H1 (cell line): ENCODE measurements at regions not wholly inside any gene's neighbourhood (a gene's known extent, or its start where the extent isn't known, plus 50 kb on each side); places are given as distances from the start of the nearest gene placed in this dataset.

Experiments
- ASH2L ChIP-seq: fragments of 200-600, 300-600 bp; sonication (generic); IDR thresholded peaks from one replicate; pipeline ENCODE4 v1.7.1; 2017; ENCODE audit warnings: low read length
- CHD7 ChIP-seq: fragments of 300-600 bp; sonication (generic); IDR thresholded peaks from 2 replicates; pipeline ENCODE4 v1.7.1; 2012; ENCODE audit warnings: low read length, moderate library complexity, mild to moderate bottlenecking, inconsistent platforms; ENCODE audit not compliant: insufficient replicate concordance
- CTBP2 ChIP-seq: IDR thresholded peaks from 2 replicates; pipeline ENCODE4 v1.7.0; 2011; ENCODE audit warnings: borderline replicate concordance, mild to moderate bottlenecking, moderate library complexity, mixed read lengths, low read length; ENCODE audit not compliant: insufficient read depth, insufficient read length
- POLR2AphosphoS5 ChIP-seq: IDR thresholded peaks from 2 replicates; pipeline ENCODE4 v1.6.1; 2011; ENCODE audit warnings: low read depth, low read length
- RNF2 ChIP-seq: fragments of 200-900, 300-1000 bp; sonication (generic); IDR thresholded peaks from 2 replicates; pipeline ENCODE4 v1.7.1; 2016; ENCODE audit warnings: borderline replicate concordance, low read depth, mild to moderate bottlenecking, antibody characterized with exemption, low read length; ENCODE audit not compliant: poor library complexity, severe bottlenecking; ENCODE audit errors: missing control alignments
- SIN3A ChIP-seq, 2 experiments: IDR thresholded peaks in 1 of 2; conservative IDR thresholded peaks in 1 of 2; 2 replicates each; pipeline ENCODE4 v1.6.1; 2011 to 2012; ENCODE audit warnings: low read length in 2 of 2, improper control_type of control experiment in 1 of 2, low read depth in 1 of 2, mild to moderate bottlenecking in 1 of 2
- SIRT6 ChIP-seq: IDR thresholded peaks from one replicate; pipeline ENCODE4 v1.7.1; 2012; ENCODE audit warnings: low read length, inconsistent platforms
- SRF ChIP-seq: IDR thresholded peaks from 2 replicates; pipeline ENCODE4 v1.6.1; 2011; ENCODE audit warnings: mild to moderate bottlenecking, low read depth, low read length, moderate library complexity
- SUZ12 ChIP-seq: fragments of 200-600 bp; sonication (generic); IDR thresholded peaks from 2 replicates; pipeline ENCODE4 v1.6.1; 2012; ENCODE audit warnings: mild to moderate bottlenecking, inconsistent platforms, low read length, moderate library complexity, mixed read lengths

GRCh38 chrX:40513835-40514234 is 66.9 kb upstream of the ATP6AP2 start (continued):
- TF ChIP-seq CHD7: no peak
- no peak for TF ChIP-seq POLR2AphosphoS5
- no peak for TF ChIP-seq SIN3A (conservative IDR thresholded peaks at IDR 0.05 in 1 of 2, IDR thresholded peaks at IDR 0.05 in 1 of 2; ENCODE audit: low read depth in 1 of 2, low read length in 2 of 2)
- no peak for TF ChIP-seq ASH2L
- TF ChIP-seq SRF: no peak
- no peak for TF ChIP-seq CTBP2
- TF ChIP-seq SUZ12: no peak
- no peak for TF ChIP-seq RNF2
- TF ChIP-seq SIRT6: no peak
